Activated CD8-positive, alpha-beta memory T cell treated with anti-CD3 and anti-CD28 coated beads for 1 hour (primary cell): ENCODE measurements at regions not wholly inside any gene's neighbourhood (a gene's known extent, or its start where the extent isn't known, plus 50 kb on each side); places are given as distances from the start of the nearest gene placed in this dataset.

Experiments
- DNase-seq, 2 donors: peaks; one replicate each; pipeline ENCODE4 v3.0.0-alpha.2; 2020; ENCODE audit warnings: low read depth in 1 of 2; ENCODE audit errors: extremely low read depth in 1 of 2

GRCh38 chr15:98412852-98413251 is 235.5 kb upstream of the IGF1R start:
- DNase-seq: no peak

DNA sequence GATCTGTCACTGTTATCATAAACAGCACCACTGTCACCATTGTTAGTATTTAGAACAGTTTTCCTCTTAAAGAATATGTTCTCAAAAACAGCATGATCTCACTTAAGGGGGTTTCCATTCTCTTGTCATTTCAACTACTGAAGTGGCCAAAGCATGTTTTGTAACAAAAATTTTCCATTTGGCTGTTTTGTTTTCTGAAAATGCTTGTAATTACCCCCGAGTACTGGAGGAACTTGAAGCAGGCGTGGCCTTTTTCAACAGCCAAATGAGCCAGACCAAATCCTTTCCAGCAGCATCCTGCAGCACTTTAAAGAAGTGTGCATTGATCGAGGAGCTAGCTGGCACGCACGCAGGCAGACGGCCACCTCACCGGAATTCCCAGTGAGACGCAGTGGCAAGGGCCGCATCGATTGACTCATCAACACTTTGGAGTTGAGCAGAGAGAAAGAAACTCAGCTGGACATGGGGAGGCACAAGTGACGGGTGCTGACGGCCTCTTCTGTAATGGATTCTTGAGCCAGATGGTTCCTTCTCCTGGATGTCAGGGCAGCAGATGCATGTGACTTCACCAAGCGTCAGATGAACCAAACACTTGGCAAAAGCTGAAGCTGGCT is 234.3 kb upstream of the IGF1R start:
- no peak for DNase-seq

GRCh38 chr15:98416222-98416855 is 232.0 kb upstream of the IGF1R start:
- no peak for DNase-seq

DNA sequence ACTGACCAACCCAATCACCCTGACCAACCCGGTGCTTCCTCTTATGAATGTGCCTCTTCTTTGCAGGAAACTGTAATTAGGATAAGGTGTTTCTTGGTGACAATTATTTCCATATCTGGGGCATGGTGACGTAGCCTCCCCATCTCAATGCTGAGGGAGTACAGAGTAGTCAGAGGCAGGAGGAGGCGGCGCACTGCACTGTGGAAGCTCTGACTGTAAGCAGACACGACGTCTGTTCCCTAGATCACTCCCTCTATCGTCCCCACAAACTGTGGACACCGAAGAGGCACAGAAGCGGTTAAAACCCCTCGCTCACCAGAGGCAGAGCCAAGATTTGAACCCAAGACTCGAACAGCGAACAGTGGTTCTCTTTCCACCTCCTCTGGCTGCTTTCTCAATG is 231.0 kb upstream of the IGF1R start:
- no peak for DNase-seq

- no peak for DNase-seq
Observed at GRCh38 chr15:98418122-98418521, 230.2 kb upstream of the IGF1R start.

- no peak for DNase-seq
Observed at GRCh38 chr15:98419173-98419780, 229.1 kb upstream of the IGF1R start.

- no peak for DNase-seq
Observed at GRCh38 chr15:98420837-98421236, 227.5 kb upstream of the IGF1R start.

- peak in 1 of 2 donors; percentile 57 for DNase-seq
Observed at GRCh38 chr15:98421419-98422129, 226.8 kb upstream of the IGF1R start.

DNA sequence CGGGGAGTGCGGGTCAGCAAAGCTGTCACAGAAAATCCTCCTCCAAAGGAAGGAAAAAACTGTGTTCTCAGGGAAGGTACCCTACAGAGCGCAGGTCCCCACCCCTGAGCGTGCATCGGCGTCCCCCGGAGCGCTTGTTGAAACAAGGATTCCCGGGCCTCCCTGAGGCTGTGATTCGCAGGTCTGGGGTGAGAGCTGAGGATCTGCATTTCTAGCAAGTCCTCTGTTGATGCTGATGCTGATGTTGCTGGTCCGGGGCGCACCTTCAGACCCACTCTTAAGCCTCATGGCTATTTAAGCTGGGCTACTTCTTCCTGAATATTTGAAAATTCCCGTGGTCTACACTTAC is 226.2 kb upstream of the IGF1R start:
- no peak for DNase-seq

DNA sequence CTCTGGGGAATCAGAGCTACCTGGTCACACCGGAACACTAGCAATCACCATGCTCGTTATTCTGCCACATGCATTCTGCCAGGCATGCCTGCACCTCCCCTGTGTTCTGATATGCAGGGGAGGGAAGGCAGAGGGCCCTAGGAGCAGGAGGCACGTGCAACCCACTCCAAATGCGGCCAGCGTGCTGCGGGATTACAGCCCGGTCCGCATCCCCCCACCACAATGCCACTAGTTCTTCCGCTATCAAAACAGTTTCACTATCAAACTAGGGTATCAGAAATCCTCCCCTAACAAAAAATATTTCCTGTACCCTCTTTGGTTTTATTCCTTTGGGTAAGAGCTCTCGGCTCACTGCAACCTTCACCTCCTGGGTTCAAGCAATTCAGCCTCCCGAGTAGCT is 223.2 kb upstream of the IGF1R start:
- no peak for DNase-seq

- no peak for DNase-seq
Observed at GRCh38 chr15:98427321-98427720, 221.0 kb upstream of the IGF1R start.

GRCh38 chr15:98428253-98428989 is 219.9 kb upstream of the IGF1R start:
- peak in 1 of 2 donors; percentile 44 for DNase-seq

DNA sequence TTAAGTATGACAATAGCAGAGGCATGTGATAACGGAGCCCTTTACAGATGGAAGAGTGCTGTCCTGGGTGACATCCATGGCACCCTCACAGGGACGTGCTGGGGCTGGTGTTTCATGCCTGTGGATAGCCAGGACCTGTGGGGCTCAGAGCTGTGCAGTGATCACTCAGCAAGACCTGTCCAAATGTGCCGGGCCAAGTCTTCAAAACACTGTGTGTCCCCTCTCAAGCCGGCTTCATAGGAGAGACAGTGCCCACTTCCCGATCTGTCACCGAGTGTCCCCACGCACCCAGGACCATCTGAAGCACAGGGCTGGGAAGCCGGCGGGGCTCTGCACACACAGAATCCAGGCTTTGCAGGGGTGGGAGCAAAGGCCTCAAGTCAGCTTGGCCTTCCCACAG is 217.2 kb upstream of the IGF1R start:
- DNase-seq: no peak

DNA sequence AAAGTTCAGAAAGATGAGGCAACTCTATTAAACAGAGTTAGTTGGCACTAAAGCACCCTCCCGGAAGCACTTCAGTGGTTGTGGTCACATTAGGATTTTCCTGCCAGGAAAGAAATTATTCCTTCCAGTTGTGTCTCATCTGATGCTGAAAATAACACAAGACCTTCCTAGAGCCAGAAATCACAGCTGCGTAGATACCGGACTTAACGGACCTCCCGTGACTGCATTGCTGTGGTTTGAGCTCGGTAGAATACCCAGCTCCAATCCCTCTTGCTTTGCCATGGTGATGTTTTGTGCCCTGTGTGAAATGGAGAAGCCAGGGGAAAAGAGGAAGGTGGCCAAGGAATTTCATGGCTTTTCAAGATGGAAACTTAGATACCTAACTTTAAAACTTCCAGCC is 215.0 kb upstream of the IGF1R start:
- no peak for DNase-seq

- no peak for DNase-seq
Observed at GRCh38 chr15:98433856-98434255, 214.5 kb upstream of the IGF1R start.

DNA sequence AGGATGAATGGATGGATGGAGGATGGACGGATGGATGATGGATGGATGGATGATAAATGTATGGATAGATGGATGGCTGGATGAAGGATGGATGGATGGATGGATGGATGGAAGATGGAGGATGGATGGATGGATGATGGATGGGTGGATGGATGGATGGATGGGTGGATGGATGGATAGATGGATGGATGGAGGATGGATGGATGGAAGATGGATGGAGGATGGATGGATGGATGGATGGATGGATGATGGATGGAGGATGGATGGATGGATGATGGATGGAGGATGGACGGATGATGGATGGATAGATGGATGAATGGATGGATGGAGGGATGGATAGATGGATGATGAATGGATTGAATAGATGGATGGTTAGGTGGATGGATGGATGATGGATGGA is 210.6 kb upstream of the IGF1R start:
- no peak for DNase-seq

- no peak for DNase-seq
Observed at GRCh38 chr15:98438326-98438725, 210.0 kb upstream of the IGF1R start.

GRCh38 chr15:98438907-98439306 is 209.4 kb upstream of the IGF1R start:
- DNase-seq: no peak

GRCh38 chr15:98439523-98439942 is 208.8 kb upstream of the IGF1R start:
- DNase-seq: no peak

- DNase-seq: no peak
Observed at GRCh38 chr15:98440917-98441316, 207.4 kb upstream of the IGF1R start.

- DNase-seq: no peak
Observed at GRCh38 chr15:98441599-98441998, 206.7 kb upstream of the IGF1R start.
